Neural cell (in vitro differentiated cells): ENCODE measurements at regions not wholly inside any gene's neighbourhood (a gene's known extent, or its start where the extent isn't known, plus 50 kb on each side); places are given as distances from the start of the nearest gene placed in this dataset.

ENCODE experiments used
- H2AFZ ChIP-seq: fragments of 200-600, 300-800 bp; sonication (generic), shearing (Covaris generic); 2 replicates; pipeline ENCODE4 v1.6.0; 2014; ENCODE audit warnings: low read depth, mild to moderate bottlenecking, antibody characterized with exemption, low read length, moderate library complexity
- H3F3A ChIP-seq: fragments of 200-600 bp; shearing (Covaris generic); 2 replicates; pipeline ENCODE4 v1.6.1; 2016; ENCODE audit warnings: mild to moderate bottlenecking, moderate library complexity, mixed read lengths, antibody characterized with exemption, low read length; ENCODE audit not compliant: insufficient read depth, poor library complexity, severe bottlenecking
- H3K27ac ChIP-seq: fragments of 200-600, 300-800 bp; sonication (generic), shearing (Covaris generic); 2 replicates; pipeline ENCODE4 v1.5.1; 2014; ENCODE audit warnings: mild to moderate bottlenecking, low read length, moderate library complexity
- H3K27me3 ChIP-seq: fragments of 300-800, 200-600 bp; sonication (generic), shearing (Covaris generic); 2 replicates; pipeline ENCODE4 v1.6.0; 2014; ENCODE audit warnings: mild to moderate bottlenecking, low read depth, low read length, moderate library complexity; ENCODE audit not compliant: insufficient read depth
- H3K36me3 ChIP-seq: fragments of 300-800, 200-600 bp; sonication (generic), shearing (Covaris generic); 2 replicates; pipeline ENCODE4 v1.5.1; 2014; ENCODE audit warnings: mild to moderate bottlenecking, antibody characterized with exemption, low read length, moderate library complexity; ENCODE audit not compliant: insufficient read depth
- H3K4me2 ChIP-seq: fragments of 300-800, 200-600 bp; sonication (generic), shearing (Covaris generic); 2 replicates; pipeline ENCODE4 v1.6.0; 2014; ENCODE audit warnings: mild to moderate bottlenecking, low read length
- H3K4me3 ChIP-seq: fragments of 300-800, 200-600 bp; sonication (generic), shearing (Covaris generic); 2 replicates; pipeline ENCODE4 v1.5.1; 2014; ENCODE audit warnings: mild to moderate bottlenecking, low read length, moderate library complexity
- H3K79me2 ChIP-seq: fragments of 200-600 bp; shearing (Covaris generic); replicated peaks from 2 replicates; pipeline ENCODE4 v1.6.0; 2014; ENCODE audit warnings: mild to moderate bottlenecking, low read length, moderate library complexity; ENCODE audit not compliant: insufficient read depth
- H3K9ac ChIP-seq: fragments of 300-800, 200-600 bp; sonication (generic), shearing (Covaris generic); 2 replicates; pipeline ENCODE4 v1.6.1; 2016; ENCODE audit warnings: mild to moderate bottlenecking, low read length, mixed read lengths
- H3K9me2 ChIP-seq: fragments of 200-600 bp; shearing (Covaris generic); 2 replicates; pipeline ENCODE4 v1.6.1; 2016; ENCODE audit warnings: mild to moderate bottlenecking, low read length, mixed read lengths; ENCODE audit not compliant: insufficient read depth
- H3K9me3 ChIP-seq: fragments of 200-600, 300-800 bp; sonication (generic), shearing (Covaris generic); 2 replicates; pipeline ENCODE4 v1.6.1; 2016; ENCODE audit warnings: mild to moderate bottlenecking, mixed run types, low read length, moderate library complexity, mixed read lengths
- H4K20me1 ChIP-seq: fragments of 200-600 bp; shearing (Covaris generic); 2 replicates; pipeline ENCODE4 v1.6.1; 2016; ENCODE audit warnings: mild to moderate bottlenecking, mixed run types; ENCODE audit not compliant: insufficient read depth
- EP300 ChIP-seq: fragments of 450-650 bp; conservative IDR thresholded peaks from 2 replicates; pipeline ENCODE4 v1.6.1; 2014; ENCODE audit warnings: antibody characterized with exemption, mild to moderate bottlenecking, moderate library complexity; ENCODE audit not compliant: poor library complexity, severe bottlenecking
- EZH2 ChIP-seq: fragments of 200-600, 300-800 bp; shearing (Covaris generic), sonication (generic); IDR thresholded peaks from 2 replicates; pipeline ENCODE4 v1.6.1; 2014; ENCODE audit warnings: antibody characterized with exemption, low read length, borderline replicate concordance, mild to moderate bottlenecking; ENCODE audit not compliant: insufficient read depth, poor library complexity, severe bottlenecking
- MXI1 ChIP-seq: fragments of 450-650 bp; conservative IDR thresholded peaks from 2 replicates; pipeline ENCODE4 v1.6.1; 2014; ENCODE audit warnings: antibody characterized with exemption, mild to moderate bottlenecking; ENCODE audit not compliant: poor library complexity, severe bottlenecking
- POLR2AphosphoS5 ChIP-seq: IDR thresholded peaks from 2 replicates; pipeline ENCODE4 v1.6.1; 2012
- RAD21 ChIP-seq: fragments of 450-650 bp; conservative IDR thresholded peaks from 2 replicates; pipeline ENCODE4 v1.6.1; 2014; ENCODE audit warnings: antibody characterized with exemption, mild to moderate bottlenecking, moderate library complexity
- SMC3 ChIP-seq: fragments of 450-650 bp; conservative IDR thresholded peaks from 2 replicates; pipeline ENCODE4 v1.6.1; 2014; ENCODE audit warnings: antibody characterized with exemption, mild to moderate bottlenecking, moderate library complexity; ENCODE audit not compliant: poor library complexity
- TAF1 ChIP-seq: IDR thresholded peaks from 2 replicates; pipeline ENCODE4 v1.6.1; 2012; ENCODE audit warnings: low read depth
- TF ChIP-seq, protein P1 (sequence below): fragments of 450-650 bp; IDR thresholded peaks from 2 replicates; pipeline ENCODE4 v1.5.1; 2014; ENCODE audit warnings: antibody characterized with exemption, mild to moderate bottlenecking, moderate library complexity; ENCODE audit not compliant: poor library complexity, severe bottlenecking
- TF ChIP-seq, protein P2 (sequence below): IDR thresholded peaks from 2 replicates; pipeline ENCODE4 v1.6.1; 2012; ENCODE audit warnings: borderline replicate concordance

DNA sequence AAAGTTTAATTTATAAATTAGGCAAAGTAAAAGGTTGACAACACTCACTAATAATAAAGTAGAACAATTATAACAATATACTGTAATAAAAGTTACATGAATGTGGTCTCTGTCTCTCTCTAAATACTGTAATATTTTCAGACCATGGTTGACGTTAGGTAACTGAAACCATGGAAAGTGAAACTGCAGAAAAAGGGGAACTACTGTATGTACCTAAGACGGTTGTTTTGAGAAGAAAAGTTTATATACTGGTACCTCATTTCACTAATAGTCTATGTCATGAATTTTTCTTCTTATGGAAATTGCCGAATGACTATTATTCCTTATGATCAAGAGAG is 166.7 kb upstream of the ZNF521 start:
- Histone ChIP-seq H3F3A (no peaks in the 10 kb centered on the region), H3K27me3 (no peaks in the 10 kb centered on the region), H3K79me2 (no peaks in the 10 kb centered on the region), H3K9ac (no peak overlapping the region), H3K4me2 (no peak overlapping the region), H4K20me1 (no peaks in the 10 kb centered on the region), H3K36me3 (no peaks in the 10 kb centered on the region), H3K27ac (no peak overlapping the region), H2AFZ (no peak overlapping the region), H3K9me3 (no peaks in the 10 kb centered on the region), H3K9me2 (no peaks in the 10 kb centered on the region), H3K4me3 (no peak overlapping the region)
- no peak for TF ChIP-seq MXI1
- TF ChIP-seq, protein P1, sequence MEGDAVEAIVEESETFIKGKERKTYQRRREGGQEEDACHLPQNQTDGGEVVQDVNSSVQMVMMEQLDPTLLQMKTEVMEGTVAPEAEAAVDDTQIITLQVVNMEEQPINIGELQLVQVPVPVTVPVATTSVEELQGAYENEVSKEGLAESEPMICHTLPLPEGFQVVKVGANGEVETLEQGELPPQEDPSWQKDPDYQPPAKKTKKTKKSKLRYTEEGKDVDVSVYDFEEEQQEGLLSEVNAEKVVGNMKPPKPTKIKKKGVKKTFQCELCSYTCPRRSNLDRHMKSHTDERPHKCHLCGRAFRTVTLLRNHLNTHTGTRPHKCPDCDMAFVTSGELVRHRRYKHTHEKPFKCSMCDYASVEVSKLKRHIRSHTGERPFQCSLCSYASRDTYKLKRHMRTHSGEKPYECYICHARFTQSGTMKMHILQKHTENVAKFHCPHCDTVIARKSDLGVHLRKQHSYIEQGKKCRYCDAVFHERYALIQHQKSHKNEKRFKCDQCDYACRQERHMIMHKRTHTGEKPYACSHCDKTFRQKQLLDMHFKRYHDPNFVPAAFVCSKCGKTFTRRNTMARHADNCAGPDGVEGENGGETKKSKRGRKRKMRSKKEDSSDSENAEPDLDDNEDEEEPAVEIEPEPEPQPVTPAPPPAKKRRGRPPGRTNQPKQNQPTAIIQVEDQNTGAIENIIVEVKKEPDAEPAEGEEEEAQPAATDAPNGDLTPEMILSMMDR: no peak
- TF ChIP-seq, protein P2, sequence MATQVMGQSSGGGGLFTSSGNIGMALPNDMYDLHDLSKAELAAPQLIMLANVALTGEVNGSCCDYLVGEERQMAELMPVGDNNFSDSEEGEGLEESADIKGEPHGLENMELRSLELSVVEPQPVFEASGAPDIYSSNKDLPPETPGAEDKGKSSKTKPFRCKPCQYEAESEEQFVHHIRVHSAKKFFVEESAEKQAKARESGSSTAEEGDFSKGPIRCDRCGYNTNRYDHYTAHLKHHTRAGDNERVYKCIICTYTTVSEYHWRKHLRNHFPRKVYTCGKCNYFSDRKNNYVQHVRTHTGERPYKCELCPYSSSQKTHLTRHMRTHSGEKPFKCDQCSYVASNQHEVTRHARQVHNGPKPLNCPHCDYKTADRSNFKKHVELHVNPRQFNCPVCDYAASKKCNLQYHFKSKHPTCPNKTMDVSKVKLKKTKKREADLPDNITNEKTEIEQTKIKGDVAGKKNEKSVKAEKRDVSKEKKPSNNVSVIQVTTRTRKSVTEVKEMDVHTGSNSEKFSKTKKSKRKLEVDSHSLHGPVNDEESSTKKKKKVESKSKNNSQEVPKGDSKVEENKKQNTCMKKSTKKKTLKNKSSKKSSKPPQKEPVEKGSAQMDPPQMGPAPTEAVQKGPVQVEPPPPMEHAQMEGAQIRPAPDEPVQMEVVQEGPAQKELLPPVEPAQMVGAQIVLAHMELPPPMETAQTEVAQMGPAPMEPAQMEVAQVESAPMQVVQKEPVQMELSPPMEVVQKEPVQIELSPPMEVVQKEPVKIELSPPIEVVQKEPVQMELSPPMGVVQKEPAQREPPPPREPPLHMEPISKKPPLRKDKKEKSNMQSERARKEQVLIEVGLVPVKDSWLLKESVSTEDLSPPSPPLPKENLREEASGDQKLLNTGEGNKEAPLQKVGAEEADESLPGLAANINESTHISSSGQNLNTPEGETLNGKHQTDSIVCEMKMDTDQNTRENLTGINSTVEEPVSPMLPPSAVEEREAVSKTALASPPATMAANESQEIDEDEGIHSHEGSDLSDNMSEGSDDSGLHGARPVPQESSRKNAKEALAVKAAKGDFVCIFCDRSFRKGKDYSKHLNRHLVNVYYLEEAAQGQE: no peak
- TF ChIP-seq SMC3: no peak
- no peak for TF ChIP-seq EP300
- no peak for TF ChIP-seq TAF1
- TF ChIP-seq EZH2: no peak
- no peak for TF ChIP-seq POLR2AphosphoS5
- TF ChIP-seq RAD21: no peak

DNA sequence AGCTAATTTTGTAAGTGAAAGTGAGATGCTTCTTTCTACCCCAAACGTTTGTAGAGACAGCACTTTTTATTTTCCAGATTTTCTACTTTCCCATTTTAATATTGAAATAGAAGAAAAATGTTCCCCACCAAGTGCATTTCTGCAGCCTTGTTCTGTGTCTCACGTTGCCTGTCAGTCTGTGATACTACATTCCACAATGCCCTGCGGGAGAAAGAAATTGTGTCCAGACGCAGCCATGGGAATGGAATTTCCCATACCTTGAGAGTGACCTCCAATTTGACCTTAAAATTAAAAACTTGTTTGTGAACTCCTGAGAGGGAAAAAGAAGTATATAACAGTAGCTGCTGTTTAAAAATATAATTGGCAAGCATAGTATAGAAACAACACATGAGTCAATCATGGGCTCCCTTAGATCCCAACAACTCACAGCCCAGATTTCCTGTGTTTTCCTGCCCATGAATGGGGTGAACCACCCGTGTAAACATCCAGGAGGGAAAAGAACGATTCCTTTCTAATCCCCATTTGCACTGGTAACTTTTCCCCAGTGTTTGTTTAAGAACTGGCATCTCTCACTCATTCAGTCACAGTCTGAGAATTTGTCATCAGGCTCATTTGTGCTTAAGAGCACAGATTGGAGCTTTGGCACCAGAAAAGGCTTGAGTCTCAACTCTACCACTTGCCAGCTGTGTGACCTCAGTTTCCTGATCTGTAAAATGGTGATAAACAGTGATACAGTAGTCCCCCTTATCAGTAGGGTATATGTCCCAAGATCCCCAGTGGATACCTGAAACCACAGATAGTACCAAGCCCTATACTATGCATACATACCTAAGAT is 166.1 kb upstream of the ZNF521 start:
- Histone ChIP-seq H3K9ac (no peak overlapping the region), H3K27me3 (no peaks in the 10 kb centered on the region), H3K9me2 (no peaks in the 10 kb centered on the region), H4K20me1 (no peaks in the 10 kb centered on the region), H3F3A (no peaks in the 10 kb centered on the region), H3K27ac (no peak overlapping the region), H3K79me2 (no peaks in the 10 kb centered on the region), H2AFZ (no peak overlapping the region), H3K36me3 (no peaks in the 10 kb centered on the region), H3K4me2 (no peak overlapping the region), H3K4me3 (no peak overlapping the region), H3K9me3 (no peaks in the 10 kb centered on the region)
- TF ChIP-seq SMC3 (no peak), RAD21 (no peak), MXI1 (no peak), EP300 (no peak), POLR2AphosphoS5 (no peak), EZH2 (no peak), TAF1 (no peak)
- TF ChIP-seq, protein P2: no peak
- TF ChIP-seq, protein P1: no peak
